OCI-LY7 (cell line): ENCODE measurements at regions not wholly inside any gene's neighbourhood (a gene's known extent, or its start where the extent isn't known, plus 50 kb on each side); places are given as distances from the start of the nearest gene placed in this dataset.

Experiments used
- CTCF ChIP-seq: fragments of 200-600 bp; sonication (generic); conservative IDR thresholded peaks from 2 replicates; pipeline ENCODE4 v1.5.1; 2014; ENCODE audit warnings: mild to moderate bottlenecking, antibody characterized with exemption, low read length, moderate library complexity, mixed read lengths
- EZH2phosphoT487 ChIP-seq: fragments of 200-600 bp; sonication (generic); IDR thresholded peaks from 2 replicates; pipeline ENCODE4 v1.6.1; 2018; ENCODE audit warnings: low read depth, borderline replicate concordance, mild to moderate bottlenecking, mixed run types, antibody characterized with exemption, low read length, moderate library complexity, mixed read lengths

GRCh38 chr22:33194529-33195077, 136.4 kb upstream of the SYN3 start:
- TF ChIP-seq CTCF (no peak), EZH2phosphoT487 (no peak)
